IMR-90 (cell line): ENCODE measurements at regions not wholly inside any gene's neighbourhood (a gene's known extent, or its start where the extent isn't known, plus 50 kb on each side); places are given as distances from the start of the nearest gene placed in this dataset.

ENCODE experiments used
- ATAC-seq: fragments of 200-7000 bp; cut with Tn5 transposase; 2 replicates; pipeline ENCODE4 v1.9.1; 2020; ENCODE audit warnings: low read depth, mild to moderate bottlenecking, moderate library complexity
- BruUV-seq: library from RNA; stranded (reverse); fragments of 400-500 nt; replicated peaks from 2 replicates; lab custom pipeline; 2021; lab: Mats Ljungman, UMichigan
- CTCF ChIA-PET: fragments of 300-600 bp; formaldehyde crosslinking; extraction: SDS; loops from one replicate; lab custom pipeline; 2021; ENCODE audit warnings: antibody characterized with exemption; lab: Yijun Ruan, JAX
- POLR2A ChIA-PET: fragments of 300-600 bp; sonication (Branson Sonifier 250); formaldehyde crosslinking; loops from one replicate; lab custom pipeline; 2022; ENCODE audit warnings: antibody characterized with exemption; ENCODE audit not compliant: unreplicated experiment; lab: Charles Lee
- DNase-seq: peaks from one replicate; pipeline ENCODE4 v3.0.0; 2013
- H2AFZ ChIP-seq: replicated peaks from 2 replicates; pipeline ENCODE3; 2013; ENCODE audit warnings: low read length, mild to moderate bottlenecking; ENCODE audit not compliant: poor library complexity
- H2AK5ac ChIP-seq: 2 replicates; pipeline ENCODE4 v1.6.1; 2013; ENCODE audit warnings: low read depth, low read length, inconsistent platforms
- H2AK9ac ChIP-seq: replicated peaks from 2 replicates; pipeline ENCODE3; 2013; ENCODE audit warnings: mild to moderate bottlenecking, low read depth, low read length, moderate library complexity; ENCODE audit not compliant: poor library complexity
- H2BK120ac ChIP-seq: 2 replicates; pipeline ENCODE4 v1.6.1; 2013; ENCODE audit warnings: low read depth, low read length, inconsistent platforms
- H2BK15ac ChIP-seq: 3 replicates; pipeline ENCODE4 v1.6.1; 2013; ENCODE audit warnings: low read depth, low read length, inconsistent platforms
- H2BK20ac ChIP-seq: 2 replicates; pipeline ENCODE4 v1.6.1; 2013; ENCODE audit warnings: low read depth, mild to moderate bottlenecking, inconsistent platforms, low read length, moderate library complexity
- H2BK5ac ChIP-seq: 2 replicates; pipeline ENCODE4 v1.6.1; 2013; ENCODE audit warnings: mild to moderate bottlenecking, low read depth, low read length, inconsistent platforms; ENCODE audit not compliant: poor library complexity, severe bottlenecking
- H3K14ac ChIP-seq: replicated peaks from 2 replicates; pipeline ENCODE4 v1.6.1; 2013; ENCODE audit warnings: low read depth, low read length, inconsistent platforms
- H3K18ac ChIP-seq: 2 replicates; pipeline ENCODE4 v1.6.1; 2013; ENCODE audit warnings: low read depth, low read length, control low read depth
- H3K23ac ChIP-seq: 2 replicates; pipeline ENCODE4 v1.6.1; 2013; ENCODE audit warnings: low read depth, low read length, inconsistent platforms
- H3K27ac ChIP-seq: 2 replicates; pipeline ENCODE4 v1.5.1; 2013; ENCODE audit warnings: mild to moderate bottlenecking, control low read depth, low read length; ENCODE audit not compliant: insufficient read depth
- H3K27me3 ChIP-seq: 2 replicates; pipeline ENCODE4 v1.6.1; 2013; ENCODE audit warnings: low read length; ENCODE audit not compliant: control insufficient read depth, insufficient read depth
- H3K36me3 ChIP-seq: 2 replicates; pipeline ENCODE4 v1.6.1; 2013; ENCODE audit warnings: low read length, mixed read lengths; ENCODE audit not compliant: control insufficient read depth, insufficient read depth
- H3K4ac ChIP-seq: 2 replicates; pipeline ENCODE4 v1.6.1; 2013; ENCODE audit warnings: low read depth, low read length, inconsistent platforms
- H3K4me1 ChIP-seq: 2 replicates; pipeline ENCODE4 v1.6.1; 2013; ENCODE audit warnings: low read length, mixed read lengths; ENCODE audit not compliant: control insufficient read depth, insufficient read depth
- H3K4me2 ChIP-seq: 2 replicates; pipeline ENCODE4 v1.6.1; 2013; ENCODE audit warnings: low read depth, mild to moderate bottlenecking, control low read depth, low read length, moderate library complexity
- H3K4me3 ChIP-seq: 2 replicates; pipeline ENCODE4 v1.5.1; 2013; ENCODE audit warnings: low read depth, mild to moderate bottlenecking, control low read depth, low read length, moderate library complexity; ENCODE audit not compliant: insufficient read depth
- H3K56ac ChIP-seq: 2 replicates; pipeline ENCODE4 v1.6.1; 2013; ENCODE audit warnings: low read length, inconsistent platforms; ENCODE audit not compliant: insufficient read depth; ENCODE audit errors: extremely low read depth
- H3K79me1 ChIP-seq, 2 experiments: 2 replicates each; pipeline ENCODE4 v1.6.1; 2013; ENCODE audit warnings: low read length in 2 of 2, inconsistent platforms in 1 of 2, low read depth in 1 of 2
- H3K9ac ChIP-seq: 2 replicates; pipeline ENCODE4 v1.6.1; 2013; ENCODE audit warnings: low read depth, low read length, control low read depth
- H3K9me1 ChIP-seq: 2 replicates; pipeline ENCODE4 v1.6.1; 2013; ENCODE audit warnings: low read length, inconsistent platforms; ENCODE audit not compliant: insufficient read depth
- H3K9me3 ChIP-seq: 2 replicates; pipeline ENCODE4 v1.6.1; 2013; ENCODE audit warnings: low read length; ENCODE audit not compliant: control insufficient read depth, insufficient read depth
- H4K20me1 ChIP-seq: 2 replicates; pipeline ENCODE4 v1.6.1; 2013; ENCODE audit warnings: low read length, inconsistent platforms; ENCODE audit not compliant: insufficient read depth
- H4K5ac ChIP-seq: 2 replicates; pipeline ENCODE4 v1.6.1; 2013; ENCODE audit warnings: mild to moderate bottlenecking, low read depth, low read length, control low read depth
- H4K8ac ChIP-seq, 2 experiments: 2 replicates each; pipeline ENCODE4 v1.6.1; 2013; ENCODE audit warnings: low read depth in 2 of 2, low read length in 2 of 2, control low read depth in 1 of 2, inconsistent platforms in 1 of 2
- H4K91ac ChIP-seq: 2 replicates; pipeline ENCODE4 v1.6.1; 2013; ENCODE audit warnings: low read depth, low read length, inconsistent platforms; ENCODE audit not compliant: insufficient read depth
- BHLHE40 ChIP-seq: fragments of 150-350 bp; IDR thresholded peaks from 2 replicates; pipeline ENCODE4 v1.6.1; 2016; ENCODE audit warnings: mild to moderate bottlenecking, low read depth, low read length
- CEBPB ChIP-seq: IDR thresholded peaks from 2 replicates; pipeline ENCODE4 v1.6.1; 2012; ENCODE audit warnings: low read depth, low read length, improper control_type of control experiment
- CHD1 ChIP-seq: IDR thresholded peaks from 2 replicates; pipeline ENCODE4 v1.6.1; 2012; ENCODE audit warnings: low read depth, low read length, improper control_type of control experiment
- FOS ChIP-seq: fragments of 150-350 bp; IDR thresholded peaks from 2 replicates; pipeline ENCODE4 v1.6.1; 2016; ENCODE audit warnings: low read depth, low read length
- MAFK ChIP-seq: IDR thresholded peaks from 2 replicates; pipeline ENCODE4 v1.6.1; 2012; ENCODE audit warnings: low read depth, low read length, improper control_type of control experiment
- MAZ ChIP-seq: IDR thresholded peaks from 2 replicates; pipeline ENCODE4 v1.6.1; 2012; ENCODE audit warnings: low read depth, mild to moderate bottlenecking, low read length, improper control_type of control experiment, moderate library complexity, borderline replicate concordance
- MXI1 ChIP-seq: IDR thresholded peaks from 2 replicates; pipeline ENCODE4 v1.6.1; 2012; ENCODE audit warnings: low read depth, mild to moderate bottlenecking, low read length, moderate library complexity, borderline replicate concordance
- NFE2L2 ChIP-seq: fragments of 150-350 bp; IDR thresholded peaks from 2 replicates; pipeline ENCODE4 v1.6.1; 2016; ENCODE audit warnings: low read depth, mild to moderate bottlenecking, low read length
- POLR2A ChIP-seq: IDR thresholded peaks from 2 replicates; pipeline ENCODE4 v1.6.1; 2012; ENCODE audit warnings: mild to moderate bottlenecking, low read depth, low read length
- RAD21 ChIP-seq: IDR thresholded peaks from 2 replicates; pipeline ENCODE4 v1.6.1; 2012; ENCODE audit warnings: low read length, improper control_type of control experiment
- RCOR1 ChIP-seq: IDR thresholded peaks from 2 replicates; pipeline ENCODE4 v1.6.1; 2012; ENCODE audit warnings: mild to moderate bottlenecking, low read length, improper control_type of control experiment; ENCODE audit not compliant: insufficient replicate concordance
- RFX5 ChIP-seq: IDR thresholded peaks from 2 replicates; pipeline ENCODE4 v1.8.0; 2012; ENCODE audit warnings: low read depth, mild to moderate bottlenecking, low read length, moderate library complexity
- SMC3 ChIP-seq: fragments of 150-350 bp; IDR thresholded peaks from 2 replicates; pipeline ENCODE4 v1.6.1; 2016; ENCODE audit warnings: low read depth, mild to moderate bottlenecking, antibody characterized with exemption, low read length, moderate library complexity
- WGBS, 2 experiments: methylation state at CpG; one replicate each; pipeline versions ENCODE4 v1.1.5 to v1.1.7; 2013; ENCODE audit warnings: missing lambda C conversion rate in 2 of 2; ENCODE audit not compliant: insufficient read length in 1 of 2; ENCODE audit errors: extremely low coverage in 2 of 2; 5-methylcytosine and 5-hydroxymethylcytosine counted together
- dilution Hi-C: fragments of 300-500 bp; cut with HindIII; formaldehyde crosslinking; loops from one replicate; pipeline ENCODE4 v1.14.3; 2018; ENCODE audit warnings: low sequenced_read_pairs; ENCODE audit not compliant: unreplicated experiment
- in situ Hi-C: fragments of 300-500 bp; cut with MboI; formaldehyde crosslinking; loops from 3 replicates; pipeline ENCODE4 v1.14.3; 2019; ENCODE audit warnings: low sequenced_read_pairs, inconsistent platforms, mixed read lengths
- intact Hi-C: fragments of 100-400 bp; cut with micrococcal nuclease; formaldehyde crosslinking; loops from 2 replicates; pipeline ENCODE4 v1.10.0; 2022
- TF ChIP-seq, protein P1 (sequence below): fragments of 150-350 bp; IDR thresholded peaks from 2 replicates; pipeline ENCODE4 v1.6.1; 2016; ENCODE audit warnings: low read depth, mild to moderate bottlenecking, low read length, moderate library complexity, borderline replicate concordance
- TF ChIP-seq, protein P2 (sequence below): conservative IDR thresholded peaks from 2 replicates; pipeline ENCODE4 v1.5.1; 2012; ENCODE audit warnings: mild to moderate bottlenecking, low read depth, low read length, improper control_type of control experiment
- TF ChIP-seq, protein P3 (sequence below): fragments of 150-350 bp; IDR thresholded peaks from 2 replicates; pipeline ENCODE4 v1.6.1; 2017; ENCODE audit warnings: mild to moderate bottlenecking, antibody characterized with exemption, low read length, low read depth

DNA sequence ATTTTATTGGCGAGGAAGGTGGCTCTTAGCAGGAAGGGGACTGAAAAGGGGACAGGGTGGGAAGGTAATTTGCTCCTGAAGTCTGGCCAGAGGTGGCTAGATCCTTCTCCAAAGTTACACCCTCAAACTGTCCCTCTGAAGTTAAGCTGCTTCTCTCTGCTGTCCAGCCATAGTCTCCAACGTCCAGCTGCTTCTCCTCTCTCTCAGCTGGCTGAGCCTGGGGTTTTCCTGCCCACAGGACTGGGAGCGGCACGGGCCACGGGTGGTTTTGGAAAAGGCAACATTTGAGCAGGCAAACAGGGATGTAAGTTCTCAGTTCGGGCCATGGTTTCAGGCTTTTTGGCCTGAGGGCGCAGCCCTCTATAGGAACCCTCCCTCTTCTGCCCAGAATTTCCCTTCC, 128.3 kb downstream of the YIPF5 start:
- Histone ChIP-seq H2BK15ac (no peak overlapping the region), H2BK120ac (no peak overlapping the region), H3K56ac (no peak overlapping the region), H3K9me3 (no peaks in the 10 kb centered on the region), H2AK5ac (no peak overlapping the region), H2BK20ac (no peak overlapping the region), H3K27ac (no peak overlapping the region), H3K18ac (no peak overlapping the region), H3K23ac (no peak overlapping the region), H3K9me1 (no peaks in the 10 kb centered on the region), H3K4ac (no peak overlapping the region), H2AFZ (peak overlapping the region; percentile 73), H3K79me1 (no peaks in the 10 kb centered on the region), H4K91ac (no peak overlapping the region), H2AK9ac (no peak overlapping the region), H3K4me1 (no peaks in the 10 kb centered on the region), H3K4me3 (no peak overlapping the region), H4K5ac (no peak overlapping the region), H3K27me3 (no peaks in the 10 kb centered on the region), H3K14ac (no peak overlapping the region), H3K36me3 (no peaks in the 10 kb centered on the region), H2BK5ac (no peak overlapping the region), H3K9ac (no peak overlapping the region), H4K20me1 (no peaks in the 10 kb centered on the region), H4K8ac (no peak overlapping the region), H3K4me2 (no peak overlapping the region)
- CTCF ChIA-PET: no interaction called here
- DNase-seq (no peak), ATAC-seq (peak; percentile 53; the same call in 1 of the 2 replicates)
- in situ Hi-C loops: no loop called here
- dilution Hi-C loops: no loop called here
- BruUV-seq: no TSS peak
- intact Hi-C loops: no loop called here
- no peak for TF ChIP-seq POLR2A
- no peak for TF ChIP-seq RFX5
- TF ChIP-seq RAD21: no peak
- no peak for TF ChIP-seq MAFK
- TF ChIP-seq, protein P1, sequence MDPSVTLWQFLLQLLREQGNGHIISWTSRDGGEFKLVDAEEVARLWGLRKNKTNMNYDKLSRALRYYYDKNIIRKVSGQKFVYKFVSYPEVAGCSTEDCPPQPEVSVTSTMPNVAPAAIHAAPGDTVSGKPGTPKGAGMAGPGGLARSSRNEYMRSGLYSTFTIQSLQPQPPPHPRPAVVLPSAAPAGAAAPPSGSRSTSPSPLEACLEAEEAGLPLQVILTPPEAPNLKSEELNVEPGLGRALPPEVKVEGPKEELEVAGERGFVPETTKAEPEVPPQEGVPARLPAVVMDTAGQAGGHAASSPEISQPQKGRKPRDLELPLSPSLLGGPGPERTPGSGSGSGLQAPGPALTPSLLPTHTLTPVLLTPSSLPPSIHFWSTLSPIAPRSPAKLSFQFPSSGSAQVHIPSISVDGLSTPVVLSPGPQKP: no peak
- TF ChIP-seq CEBPB: no peak
- TF ChIP-seq, protein P2, sequence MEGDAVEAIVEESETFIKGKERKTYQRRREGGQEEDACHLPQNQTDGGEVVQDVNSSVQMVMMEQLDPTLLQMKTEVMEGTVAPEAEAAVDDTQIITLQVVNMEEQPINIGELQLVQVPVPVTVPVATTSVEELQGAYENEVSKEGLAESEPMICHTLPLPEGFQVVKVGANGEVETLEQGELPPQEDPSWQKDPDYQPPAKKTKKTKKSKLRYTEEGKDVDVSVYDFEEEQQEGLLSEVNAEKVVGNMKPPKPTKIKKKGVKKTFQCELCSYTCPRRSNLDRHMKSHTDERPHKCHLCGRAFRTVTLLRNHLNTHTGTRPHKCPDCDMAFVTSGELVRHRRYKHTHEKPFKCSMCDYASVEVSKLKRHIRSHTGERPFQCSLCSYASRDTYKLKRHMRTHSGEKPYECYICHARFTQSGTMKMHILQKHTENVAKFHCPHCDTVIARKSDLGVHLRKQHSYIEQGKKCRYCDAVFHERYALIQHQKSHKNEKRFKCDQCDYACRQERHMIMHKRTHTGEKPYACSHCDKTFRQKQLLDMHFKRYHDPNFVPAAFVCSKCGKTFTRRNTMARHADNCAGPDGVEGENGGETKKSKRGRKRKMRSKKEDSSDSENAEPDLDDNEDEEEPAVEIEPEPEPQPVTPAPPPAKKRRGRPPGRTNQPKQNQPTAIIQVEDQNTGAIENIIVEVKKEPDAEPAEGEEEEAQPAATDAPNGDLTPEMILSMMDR: no peak
- no peak for TF ChIP-seq RCOR1
- TF ChIP-seq MAZ: no peak
- TF ChIP-seq SMC3: no peak
- TF ChIP-seq NFE2L2: no peak
- no peak for TF ChIP-seq FOS
- TF ChIP-seq, protein P3, sequence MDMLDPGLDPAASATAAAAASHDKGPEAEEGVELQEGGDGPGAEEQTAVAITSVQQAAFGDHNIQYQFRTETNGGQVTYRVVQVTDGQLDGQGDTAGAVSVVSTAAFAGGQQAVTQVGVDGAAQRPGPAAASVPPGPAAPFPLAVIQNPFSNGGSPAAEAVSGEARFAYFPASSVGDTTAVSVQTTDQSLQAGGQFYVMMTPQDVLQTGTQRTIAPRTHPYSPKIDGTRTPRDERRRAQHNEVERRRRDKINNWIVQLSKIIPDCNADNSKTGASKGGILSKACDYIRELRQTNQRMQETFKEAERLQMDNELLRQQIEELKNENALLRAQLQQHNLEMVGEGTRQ: no peak
- TF ChIP-seq CHD1: no peak
- TF ChIP-seq MXI1: no peak
- TF ChIP-seq BHLHE40: no peak
- POLR2A ChIA-PET: no interaction called here
- 17% methylated on average over 2 of the region's 7 CpGs; no CpG with 5 or more reads in 1 of the 2 experiments for WGBS, 2 experiments
